ENCODE measurements at regions not wholly inside any gene's neighbourhood (a gene's known extent, or its start where the extent isn't known, plus 50 kb on each side); places are given as distances from the start of the nearest gene placed in this dataset.
"Not testable (repeated sequence)": the region's sequence is repeated elsewhere in the genome, so short reads cannot be mapped to it uniquely, and the experiment has no call there.

GRCh38 chr18:5709476-5710095 lies 165.8 kb upstream of the EPB41L3 start:
- H3K36me3 ChIP-seq: no peaks in the 10 kb centered on the region
- intact Hi-C loops (cut with DNase I): no loop called here
- no peak overlapping the region for H3K4me3 ChIP-seq
- no peaks in the 10 kb centered on the region for H3K9me3 ChIP-seq
- DNase-seq: no peak
- no peaks in the 10 kb centered on the region for H3K27me3 ChIP-seq
- no peak overlapping the region for H3K9ac ChIP-seq (ENCODE audit: low read depth in 2 of 2, low read length in 2 of 2)
- no peaks in the 10 kb centered on the region for H3K4me1 ChIP-seq
- no peak overlapping the region for H3K27ac ChIP-seq
- TF ChIP-seq CTCF (IDR thresholded peaks at IDR 0.05): no peak

- Histone ChIP-seq H3K27me3 (no peaks in the 10 kb centered on the region), H3K4me3 (no peak overlapping the region), H3K4me1 (no peaks in the 10 kb centered on the region), H3K9me3 (no peaks in the 10 kb centered on the region), H3K27ac (no peak overlapping the region), H3K9ac (ENCODE audit: low read depth in 2 of 2, low read length in 2 of 2) (no peak overlapping the region), H3K36me3 (no peaks in the 10 kb centered on the region)
- no peak for DNase-seq
- no peak for TF ChIP-seq CTCF (IDR thresholded peaks at IDR 0.05)
- intact Hi-C loops (cut with DNase I): no loop called here
Measured at GRCh38 chr18:5707586-5707985, 163.8 kb upstream of the EPB41L3 start.

- intact Hi-C loops (cut with DNase I): no loop called here
Measured at GRCh38 chr18:5705393-5705792, 161.6 kb upstream of the EPB41L3 start.

GRCh38 chr18:5704847-5705246 lies 161.1 kb upstream of the EPB41L3 start:
- H3K27me3 ChIP-seq: no peaks in the 10 kb centered on the region
- intact Hi-C loops (cut with DNase I): no loop called here
- H3K9me3 ChIP-seq: no peaks in the 10 kb centered on the region
- no peak for TF ChIP-seq CTCF (IDR thresholded peaks at IDR 0.05)
- DNase-seq: no peak
- no peaks in the 10 kb centered on the region for H3K4me1 ChIP-seq
- H3K9ac ChIP-seq (ENCODE audit: low read depth in 2 of 2, low read length in 2 of 2): no peak overlapping the region
- no peak overlapping the region for H3K4me3 ChIP-seq
- no peak overlapping the region for H3K27ac ChIP-seq
- no peaks in the 10 kb centered on the region for H3K36me3 ChIP-seq

More at GRCh38 chr18:5705393-5705792, 161.6 kb upstream of the EPB41L3 start:
- no peak for DNase-seq
- Histone ChIP-seq H3K27me3 (no peaks in the 10 kb centered on the region), H3K4me1 (no peaks in the 10 kb centered on the region), H3K9me3 (no peaks in the 10 kb centered on the region), H3K36me3 (no peaks in the 10 kb centered on the region), H3K4me3 (no peak overlapping the region), H3K27ac (no peak overlapping the region), H3K9ac (ENCODE audit: low read depth in 2 of 2, low read length in 2 of 2) (no peak overlapping the region)
- TF ChIP-seq CTCF (IDR thresholded peaks at IDR 0.05): no peak

GRCh38 chr18:5702016-5702415 lies 158.2 kb upstream of the EPB41L3 start:
- DNase-seq; H3K9ac ChIP-seq (ENCODE audit: low read depth in 2 of 2, low read length in 2 of 2); H3K27ac ChIP-seq; H3K36me3 ChIP-seq; H3K9me3 ChIP-seq; H3K4me1 ChIP-seq; H3K4me3 ChIP-seq; intact Hi-C loops (cut with DNase I); H3K27me3 ChIP-seq: not testable (repeated sequence)

GRCh38 chr18:5693699-5694294 lies 150.0 kb upstream of the EPB41L3 start:
- intact Hi-C loops (cut with DNase I): no loop called here
- Histone ChIP-seq H3K9me3 (no peaks in the 10 kb centered on the region), H3K4me1 (no peaks in the 10 kb centered on the region), H3K27ac (no peak overlapping the region), H3K9ac (ENCODE audit: low read depth in 2 of 2, low read length in 2 of 2) (no peak overlapping the region), H3K36me3 (no peaks in the 10 kb centered on the region), H3K4me3 (no peak overlapping the region), H3K27me3 (no peaks in the 10 kb centered on the region)
- DNase-seq: no peak
- no peak for TF ChIP-seq CTCF (IDR thresholded peaks at IDR 0.05)
